Coronary artery (tissue), 2 donors: ENCODE measurements at regions not wholly inside any gene's neighbourhood (a gene's known extent, or its start where the extent isn't known, plus 50 kb on each side); places are given as distances from the start of the nearest gene placed in this dataset.

Experiments used
- DNase-seq: peaks from one replicate; pipeline ENCODE4 v3.0.0-alpha.2; 2017; ENCODE audit warnings: low spot score
- H3K27ac ChIP-seq, 2 donors: fragments of 200-600 bp; sonication (generic); one replicate each; pipeline ENCODE4 v1.5.1; 2016 to 2019
- H3K4me3 ChIP-seq: fragments of 200-600 bp; sonication (generic); 2 replicates; pipeline ENCODE4 v1.5.1; 2016; ENCODE audit warnings: mild to moderate bottlenecking, moderate library complexity
- CTCF ChIP-seq: fragments of 200-600 bp; sonication (generic); IDR thresholded peaks from one replicate; pipeline ENCODE4 v1.5.1; 2019; ENCODE audit warnings: antibody characterized with exemption

GRCh38 chr15:61420546-61420945 is 191.4 kb upstream of the RORA start:
- no peak overlapping the region for H3K4me3 ChIP-seq
- no peak for TF ChIP-seq CTCF

GRCh38 chr15:61415617-61416120 is 186.6 kb upstream of the RORA start:
- no peak for DNase-seq
- no peak overlapping the region for H3K4me3 ChIP-seq
- H3K27ac ChIP-seq, result no peak overlapping the region
- no peak for TF ChIP-seq CTCF

More at GRCh38 chr15:61420546-61420945, 191.4 kb upstream of the RORA start:
- no peak overlapping the region for H3K27ac ChIP-seq
- DNase-seq, result no peak

GRCh38 chr15:61411902-61412510 is 182.9 kb upstream of the RORA start:
- H3K27ac ChIP-seq, result no peak overlapping the region
- no peak overlapping the region for H3K4me3 ChIP-seq
- no peak for TF ChIP-seq CTCF
- DNase-seq, result no peak

GRCh38 chr15:61410662-61411061 is 181.6 kb upstream of the RORA start:
- DNase-seq, result no peak
- no peak for TF ChIP-seq CTCF
- Histone ChIP-seq H3K4me3 (no peak overlapping the region), H3K27ac (no peak overlapping the region)

- no peak overlapping the region for H3K4me3 ChIP-seq
- no peak for DNase-seq
- H3K27ac ChIP-seq, result no peak overlapping the region
- no peak for TF ChIP-seq CTCF
Measured at GRCh38 chr15:61404567-61404966, 175.5 kb upstream of the RORA start.

- H3K27ac ChIP-seq, result no peak overlapping the region
- DNase-seq, result no peak
- H3K4me3 ChIP-seq, result no peak overlapping the region
- no peak for TF ChIP-seq CTCF
Measured at GRCh38 chr15:61403884-61404283, 174.8 kb upstream of the RORA start.

GRCh38 chr15:61401903-61402698 is 173.0 kb upstream of the RORA start:
- DNase-seq, result no peak
- H3K27ac ChIP-seq, result no peak overlapping the region
- H3K4me3 ChIP-seq, result no peak overlapping the region
- no peak for TF ChIP-seq CTCF
